ENCODE measurements at regions not wholly inside any gene's neighbourhood (a gene's known extent, or its start where the extent isn't known, plus 50 kb on each side); places are given as distances from the start of the nearest gene placed in this dataset.

GRCh38 chr20:6590891-6591637 is 176.4 kb upstream of the BMP2 start:
- H3K9me3 ChIP-seq (ENCODE audit: control insufficient read depth in 1 of 2, insufficient read depth in 1 of 2, low read length in 2 of 2), result no peaks in the 10 kb centered on the region
- TF ChIP-seq, protein P1, sequence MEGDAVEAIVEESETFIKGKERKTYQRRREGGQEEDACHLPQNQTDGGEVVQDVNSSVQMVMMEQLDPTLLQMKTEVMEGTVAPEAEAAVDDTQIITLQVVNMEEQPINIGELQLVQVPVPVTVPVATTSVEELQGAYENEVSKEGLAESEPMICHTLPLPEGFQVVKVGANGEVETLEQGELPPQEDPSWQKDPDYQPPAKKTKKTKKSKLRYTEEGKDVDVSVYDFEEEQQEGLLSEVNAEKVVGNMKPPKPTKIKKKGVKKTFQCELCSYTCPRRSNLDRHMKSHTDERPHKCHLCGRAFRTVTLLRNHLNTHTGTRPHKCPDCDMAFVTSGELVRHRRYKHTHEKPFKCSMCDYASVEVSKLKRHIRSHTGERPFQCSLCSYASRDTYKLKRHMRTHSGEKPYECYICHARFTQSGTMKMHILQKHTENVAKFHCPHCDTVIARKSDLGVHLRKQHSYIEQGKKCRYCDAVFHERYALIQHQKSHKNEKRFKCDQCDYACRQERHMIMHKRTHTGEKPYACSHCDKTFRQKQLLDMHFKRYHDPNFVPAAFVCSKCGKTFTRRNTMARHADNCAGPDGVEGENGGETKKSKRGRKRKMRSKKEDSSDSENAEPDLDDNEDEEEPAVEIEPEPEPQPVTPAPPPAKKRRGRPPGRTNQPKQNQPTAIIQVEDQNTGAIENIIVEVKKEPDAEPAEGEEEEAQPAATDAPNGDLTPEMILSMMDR (IDR thresholded peaks at IDR 0.05), result no peak
- no peak overlapping the region for H3K27ac ChIP-seq (ENCODE audit: low read depth in 1 of 2, low read length in 2 of 2)
- no peaks in the 10 kb centered on the region for H3K27me3 ChIP-seq (ENCODE audit: control insufficient read depth in 1 of 2, insufficient read depth in 2 of 2, low read length in 2 of 2)
- intact Hi-C loops (cut with DNase I, micrococcal nuclease), result no loop called here
- no peaks in the 10 kb centered on the region for H3K36me3 ChIP-seq (ENCODE audit: insufficient read depth, low read length)
- no peaks in the 10 kb centered on the region for H3K36me3 Mint-ChIP-seq (ENCODE audit: low read depth)
- no peak overlapping the region for H3K27ac Mint-ChIP-seq
- ATAC-seq (ENCODE audit: poor library complexity) (no peak), DNase-seq (no peak)
- CTCF ChIA-PET, result no interaction called here
- H3K4me3 Mint-ChIP-seq, result no peak overlapping the region
- POLR2A ChIA-PET, result no interaction called here
- H3K4me1 Mint-ChIP-seq (ENCODE audit: low read depth), result no peaks in the 10 kb centered on the region
- no peak overlapping the region for H3K4me3 ChIP-seq (ENCODE audit: low read length)
- H3K9me3 Mint-ChIP-seq, result peaks cover 10% of the 10 kb centered on the region
- H3K27me3 Mint-ChIP-seq, result no peaks in the 10 kb centered on the region
- H3K4me1 ChIP-seq (ENCODE audit: insufficient read depth, low read length), result no peaks in the 10 kb centered on the region

GRCh38 chr20:6588296-6588695 is 179.2 kb upstream of the BMP2 start:
- H3K36me3 Mint-ChIP-seq (ENCODE audit: low read depth), result no peaks in the 10 kb centered on the region
- TF ChIP-seq, protein P1 (IDR thresholded peaks at IDR 0.05), result no peak
- H3K4me1 Mint-ChIP-seq (ENCODE audit: low read depth), result no peaks in the 10 kb centered on the region
- CTCF ChIA-PET, result no interaction called here
- no peak overlapping the region for H3K27ac Mint-ChIP-seq
- Histone ChIP-seq H3K4me1 (ENCODE audit: insufficient read depth, low read length) (no peaks in the 10 kb centered on the region), H3K4me3 (ENCODE audit: low read length) (no peak overlapping the region), H3K36me3 (ENCODE audit: insufficient read depth, low read length) (no peaks in the 10 kb centered on the region), H3K27me3 (ENCODE audit: control insufficient read depth in 1 of 2, insufficient read depth in 2 of 2, low read length in 2 of 2) (no peaks in the 10 kb centered on the region), H3K9me3 (ENCODE audit: control insufficient read depth in 1 of 2, insufficient read depth in 1 of 2, low read length in 2 of 2) (no peaks in the 10 kb centered on the region), H3K27ac (ENCODE audit: low read depth in 1 of 2, low read length in 2 of 2) (no peak overlapping the region)
- H3K27me3 Mint-ChIP-seq, result no peaks in the 10 kb centered on the region
- no peak overlapping the region for H3K4me3 Mint-ChIP-seq
- intact Hi-C loops (cut with DNase I, micrococcal nuclease), result no loop called here
- DNase-seq (no peak), ATAC-seq (ENCODE audit: poor library complexity) (no peak)
- POLR2A ChIA-PET, result no interaction called here
- H3K9me3 Mint-ChIP-seq, result peaks cover 9% of the 10 kb centered on the region

GRCh38 chr20:6583134-6583738 is 184.2 kb upstream of the BMP2 start:
- POLR2A ChIA-PET, result no interaction called here
- H3K4me3 ChIP-seq (ENCODE audit: low read length), result no peak overlapping the region
- no peaks in the 10 kb centered on the region for H3K4me1 ChIP-seq (ENCODE audit: insufficient read depth, low read length)
- no peaks in the 10 kb centered on the region for H3K36me3 ChIP-seq (ENCODE audit: insufficient read depth, low read length)
- CTCF ChIA-PET, result no interaction called here
- H3K4me1 Mint-ChIP-seq (ENCODE audit: low read depth), result no peaks in the 10 kb centered on the region
- ATAC-seq (ENCODE audit: poor library complexity), result no peak
- TF ChIP-seq, protein P1 (IDR thresholded peaks at IDR 0.05), result no peak
- H3K27me3 Mint-ChIP-seq, result no peaks in the 10 kb centered on the region
- no peak overlapping the region for H3K4me3 Mint-ChIP-seq
- H3K36me3 Mint-ChIP-seq (ENCODE audit: low read depth), result no peaks in the 10 kb centered on the region
- no peak for DNase-seq
- no peak overlapping the region for H3K27ac Mint-ChIP-seq
- peaks cover 3% of the 10 kb centered on the region for H3K9me3 Mint-ChIP-seq
- intact Hi-C loops (cut with DNase I, micrococcal nuclease), result no loop called here
- H3K27ac ChIP-seq (ENCODE audit: low read depth in 1 of 2, low read length in 2 of 2), result no peak overlapping the region
- no peaks in the 10 kb centered on the region for H3K27me3 ChIP-seq (ENCODE audit: control insufficient read depth in 1 of 2, insufficient read depth in 2 of 2, low read length in 2 of 2)
- H3K9me3 ChIP-seq (ENCODE audit: control insufficient read depth in 1 of 2, insufficient read depth in 1 of 2, low read length in 2 of 2), result peaks cover 0 to 8% of the 10 kb centered on the region in 2 experiments
